HL-60 (cell line): ENCODE measurements at regions not wholly inside any gene's neighbourhood (a gene's known extent, or its start where the extent isn't known, plus 50 kb on each side); places are given as distances from the start of the nearest gene placed in this dataset.

ENCODE experiments used
- CTCF ChIP-seq: IDR thresholded peaks from one replicate; pipeline ENCODE4 v1.5.1; 2011; ENCODE audit warnings: low read length, control low read depth, inconsistent platforms; ENCODE audit not compliant: insufficient read depth
- GABPA ChIP-seq: IDR thresholded peaks from 2 replicates; pipeline ENCODE4 v1.6.1; 2012; ENCODE audit warnings: low read depth
- POLR2AphosphoS5 ChIP-seq: IDR thresholded peaks from 2 replicates; pipeline ENCODE4 v1.6.1; 2012; ENCODE audit warnings: low read depth

DNA sequence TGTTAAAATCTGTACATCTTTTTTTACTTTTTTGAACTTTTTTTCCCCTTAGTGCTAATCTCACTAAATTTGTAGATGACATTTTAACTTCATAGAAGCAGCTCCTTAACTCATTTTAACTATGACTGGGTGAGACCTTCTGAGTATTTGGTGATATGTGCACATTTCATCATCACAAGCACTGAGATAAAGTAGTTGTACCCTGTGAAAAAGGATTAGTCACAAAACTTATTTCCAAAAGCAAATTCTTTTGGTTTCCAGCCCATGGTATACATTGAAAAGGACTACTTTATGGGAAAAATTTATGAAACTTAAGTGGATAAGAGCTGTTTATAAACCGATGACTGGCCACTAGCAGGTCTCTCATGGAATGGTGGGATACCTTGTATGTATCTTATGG lies 581.5 kb downstream of the PLCL1 start:
- TF ChIP-seq CTCF (no peak), GABPA (no peak), POLR2AphosphoS5 (no peak)
